OCI-LY3 (cell line): ENCODE measurements at regions not wholly inside any gene's neighbourhood (a gene's known extent, or its start where the extent isn't known, plus 50 kb on each side); places are given as distances from the start of the nearest gene placed in this dataset.

Source experiments
- H2AFZ ChIP-seq: fragments of 200-600, 300-600 bp; shearing (Covaris generic); 2 replicates; pipeline ENCODE4 v1.6.0; 2014; ENCODE audit warnings: antibody characterized with exemption, low read depth, low read length
- H3K27ac ChIP-seq: fragments of 200-600, 300-600 bp; sonication (generic); 2 replicates; pipeline ENCODE4 v1.5.1; 2014; ENCODE audit warnings: mild to moderate bottlenecking, low read length, moderate library complexity, mixed read lengths
- H3K27me3 ChIP-seq: fragments of 200-600, 300-600 bp; sonication (generic); 2 replicates; pipeline ENCODE4 v1.6.1; 2014; ENCODE audit warnings: low read depth, low read length, mixed read lengths
- H3K36me3 ChIP-seq: fragments of 200-600, 300-600 bp; sonication (generic); replicated peaks from 2 replicates; pipeline ENCODE3; 2014; ENCODE audit warnings: low read depth, low read length, mixed read lengths
- H3K4me1 ChIP-seq: fragments of 300-600, 200-600 bp; sonication (generic); 2 replicates; pipeline ENCODE4 v1.6.1; 2014; ENCODE audit warnings: low read length, mixed read lengths
- H3K4me2 ChIP-seq: fragments of 200-600, 300-600 bp; sonication (generic); 2 replicates; pipeline ENCODE4 v1.6.1; 2014; ENCODE audit warnings: low read length, mixed read lengths
- H3K4me3 ChIP-seq: fragments of 300-600, 200-600 bp; sonication (generic); 2 replicates; pipeline ENCODE4 v1.5.1; 2014; ENCODE audit warnings: antibody characterized with exemption, mild to moderate bottlenecking, low read length, moderate library complexity
- H3K79me2 ChIP-seq: fragments of 300-600, 200-600 bp; shearing (Covaris generic); 2 replicates; pipeline ENCODE4 v1.6.1; 2014; ENCODE audit warnings: mild to moderate bottlenecking, low read length, mixed read lengths
- H3K9ac ChIP-seq: fragments of 300-600, 200-600 bp; shearing (Covaris generic); 2 replicates; pipeline ENCODE4 v1.6.0; 2014; ENCODE audit warnings: mild to moderate bottlenecking, low read length, moderate library complexity
- H3K9me3 ChIP-seq: fragments of 200-600, 300-600 bp; shearing (Covaris generic); 2 replicates; pipeline ENCODE4 v1.6.1; 2014; ENCODE audit warnings: low read length, mixed read lengths; ENCODE audit not compliant: insufficient read depth
- H4K20me1 ChIP-seq: fragments of 200-600, 300-600 bp; sonication (generic); 2 replicates; pipeline ENCODE4 v1.6.1; 2016; ENCODE audit warnings: low read length, mixed read lengths; ENCODE audit not compliant: insufficient read depth
- EZH2phosphoT487 ChIP-seq: fragments of 200-600 bp; shearing (Covaris generic); IDR thresholded peaks from 2 replicates; pipeline ENCODE4 v1.6.1; 2018; ENCODE audit warnings: antibody characterized with exemption, mixed run types, low read depth
- TF ChIP-seq, protein P1 (sequence below): fragments of 200-600, 300-600 bp; sonication (generic); IDR thresholded peaks from 2 replicates; pipeline ENCODE4 v1.5.1; 2014; ENCODE audit warnings: antibody characterized with exemption, low read length, low read depth

DNA sequence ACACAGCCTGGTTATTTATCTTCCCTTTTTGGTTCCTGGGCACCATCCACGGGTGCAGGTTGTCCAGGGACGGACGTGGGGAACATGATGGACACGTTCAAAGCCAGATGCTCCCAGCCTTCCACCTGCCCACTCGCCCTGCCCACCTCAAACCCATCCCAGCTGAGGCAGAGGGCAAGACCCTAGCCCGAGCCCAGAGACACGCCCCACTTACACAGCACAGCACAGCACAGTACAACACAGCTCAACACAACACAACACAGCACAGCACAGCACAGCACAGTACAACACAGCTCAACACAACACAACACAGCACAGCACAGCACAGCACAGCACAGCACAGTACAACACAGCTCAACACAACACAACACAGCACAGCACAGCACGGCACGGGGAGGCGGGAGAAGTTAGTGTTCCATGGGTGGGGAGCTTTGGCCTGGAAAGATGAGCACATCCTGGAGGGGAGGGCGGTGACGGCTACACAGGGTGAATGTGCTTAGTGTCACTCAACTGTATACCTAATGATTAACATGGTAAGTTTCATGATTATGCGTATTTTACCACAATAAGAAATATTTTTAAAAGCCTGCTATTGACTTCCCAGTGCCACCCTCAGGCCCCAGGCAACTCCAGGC, 1507.5 kb downstream of the BRD1 start:
- no peaks in the 10 kb centered on the region for H4K20me1 ChIP-seq
- H3K9ac ChIP-seq: no peak overlapping the region
- H3K4me3 ChIP-seq: no peak overlapping the region
- no peaks in the 10 kb centered on the region for H3K27me3 ChIP-seq
- no peak overlapping the region for H3K27ac ChIP-seq
- H3K36me3 ChIP-seq: no peaks in the 10 kb centered on the region
- no peaks in the 10 kb centered on the region for H3K9me3 ChIP-seq
- TF ChIP-seq, protein P1, sequence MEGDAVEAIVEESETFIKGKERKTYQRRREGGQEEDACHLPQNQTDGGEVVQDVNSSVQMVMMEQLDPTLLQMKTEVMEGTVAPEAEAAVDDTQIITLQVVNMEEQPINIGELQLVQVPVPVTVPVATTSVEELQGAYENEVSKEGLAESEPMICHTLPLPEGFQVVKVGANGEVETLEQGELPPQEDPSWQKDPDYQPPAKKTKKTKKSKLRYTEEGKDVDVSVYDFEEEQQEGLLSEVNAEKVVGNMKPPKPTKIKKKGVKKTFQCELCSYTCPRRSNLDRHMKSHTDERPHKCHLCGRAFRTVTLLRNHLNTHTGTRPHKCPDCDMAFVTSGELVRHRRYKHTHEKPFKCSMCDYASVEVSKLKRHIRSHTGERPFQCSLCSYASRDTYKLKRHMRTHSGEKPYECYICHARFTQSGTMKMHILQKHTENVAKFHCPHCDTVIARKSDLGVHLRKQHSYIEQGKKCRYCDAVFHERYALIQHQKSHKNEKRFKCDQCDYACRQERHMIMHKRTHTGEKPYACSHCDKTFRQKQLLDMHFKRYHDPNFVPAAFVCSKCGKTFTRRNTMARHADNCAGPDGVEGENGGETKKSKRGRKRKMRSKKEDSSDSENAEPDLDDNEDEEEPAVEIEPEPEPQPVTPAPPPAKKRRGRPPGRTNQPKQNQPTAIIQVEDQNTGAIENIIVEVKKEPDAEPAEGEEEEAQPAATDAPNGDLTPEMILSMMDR: no peak
- no peak for TF ChIP-seq EZH2phosphoT487
- H3K79me2 ChIP-seq: no peaks in the 10 kb centered on the region
- H3K4me1 ChIP-seq: no peaks in the 10 kb centered on the region
- H3K4me2 ChIP-seq: no peak overlapping the region
- no peak overlapping the region for H2AFZ ChIP-seq

DNA sequence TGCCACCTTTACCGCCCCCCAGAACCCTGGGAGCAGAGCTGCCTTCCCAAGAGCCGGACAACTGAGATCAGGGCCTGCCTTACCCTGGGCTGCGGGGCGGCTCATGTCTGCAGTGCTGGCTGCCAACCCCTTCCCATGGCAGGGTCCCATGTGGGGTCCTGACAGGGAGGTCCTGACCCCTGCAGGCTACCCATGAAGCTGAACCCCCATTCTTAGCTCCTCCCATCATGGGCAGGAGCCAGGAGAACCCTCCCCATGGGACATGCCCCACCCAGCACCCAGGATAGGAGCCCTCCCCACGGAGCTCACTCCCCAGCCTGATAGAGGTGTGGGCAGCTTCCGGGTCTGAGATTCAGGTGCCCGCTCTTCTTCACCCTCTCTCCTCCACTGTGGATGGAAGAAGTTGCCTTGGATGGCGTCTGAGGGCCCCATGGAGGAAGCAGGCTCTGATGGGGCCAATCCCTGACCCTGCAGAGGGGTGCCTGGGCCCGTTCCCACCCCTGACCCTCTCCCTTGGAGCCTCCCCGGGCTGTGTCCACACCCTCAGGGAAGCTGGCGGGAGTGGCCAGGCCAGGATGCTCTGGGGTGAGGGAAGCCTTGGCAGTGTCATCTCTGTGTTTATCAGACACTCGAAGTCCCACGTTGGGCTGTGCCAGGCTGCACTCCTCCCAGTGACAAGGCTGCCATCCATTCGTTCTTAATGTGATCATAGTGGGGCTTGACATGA, 1508.2 kb downstream of the BRD1 start:
- H3K9me3 ChIP-seq: 0 out of 2 replicates have a peak, but pooled peaks cover under 1% of the 10 kb centered on the region
- TF ChIP-seq, protein P1: no peak
- no peak for TF ChIP-seq EZH2phosphoT487

DNA sequence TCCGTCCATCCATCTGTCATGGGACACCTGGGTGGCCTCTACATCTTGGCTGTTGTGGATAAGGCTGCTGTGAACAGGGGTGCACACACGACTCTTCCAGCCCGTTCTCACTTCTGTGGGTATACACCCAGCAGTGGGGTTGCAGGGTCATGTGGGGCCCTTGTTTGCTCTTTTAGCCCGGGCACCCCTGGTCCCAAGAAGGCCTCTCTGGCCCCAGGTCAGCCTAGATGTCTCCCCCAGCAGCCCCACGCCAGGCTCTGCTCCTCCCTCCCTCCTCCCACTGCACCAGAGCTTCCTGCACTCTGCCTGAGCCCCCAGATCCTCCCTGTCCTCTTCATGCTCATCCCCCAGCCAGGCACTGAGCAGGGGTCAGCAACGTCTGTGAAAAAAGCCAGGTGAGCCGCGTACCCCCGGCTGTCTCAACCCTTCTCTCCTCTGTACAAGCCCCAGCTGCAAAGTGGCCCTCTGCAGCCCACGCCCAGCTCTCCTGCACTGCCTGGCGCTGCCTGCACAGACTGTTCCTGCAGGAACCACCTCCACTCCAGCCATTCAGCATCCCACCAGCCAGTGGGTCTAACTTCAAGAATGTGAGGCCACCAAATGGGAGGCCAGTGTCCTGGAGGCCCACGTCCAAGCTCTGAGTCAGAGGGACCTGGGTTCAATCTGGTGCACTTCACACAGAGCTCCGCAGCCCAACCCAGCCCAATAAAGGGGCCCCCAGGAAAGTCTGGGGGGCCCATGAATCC, 1508.9 kb downstream of the BRD1 start:
- H3K79me2 ChIP-seq: no peaks in the 10 kb centered on the region
- no peak overlapping the region for H3K4me3 ChIP-seq
- H3K36me3 ChIP-seq: no peaks in the 10 kb centered on the region
- no peak overlapping the region for H3K9ac ChIP-seq
- H4K20me1 ChIP-seq: no peaks in the 10 kb centered on the region
- TF ChIP-seq, protein P1: no peak
- TF ChIP-seq EZH2phosphoT487: no peak
- 0 out of 2 replicates have a peak, but pooled peaks cover 5% of the 10 kb centered on the region for H3K9me3 ChIP-seq
- no peak overlapping the region for H3K4me2 ChIP-seq
- no peak overlapping the region for H3K27ac ChIP-seq
- no peak overlapping the region for H2AFZ ChIP-seq
- H3K4me1 ChIP-seq: no peaks in the 10 kb centered on the region
- no peaks in the 10 kb centered on the region for H3K27me3 ChIP-seq

More for the DNA sequence above, 1508.2 kb downstream of the BRD1 start:
- H3K4me1 ChIP-seq: no peaks in the 10 kb centered on the region
- H3K4me3 ChIP-seq: no peak overlapping the region
- no peak overlapping the region for H3K4me2 ChIP-seq
- H2AFZ ChIP-seq: no peak overlapping the region
- H3K27me3 ChIP-seq: no peaks in the 10 kb centered on the region
- no peaks in the 10 kb centered on the region for H3K36me3 ChIP-seq
- H3K9ac ChIP-seq: no peak overlapping the region
- no peaks in the 10 kb centered on the region for H3K79me2 ChIP-seq
- no peaks in the 10 kb centered on the region for H4K20me1 ChIP-seq
- no peak overlapping the region for H3K27ac ChIP-seq

DNA sequence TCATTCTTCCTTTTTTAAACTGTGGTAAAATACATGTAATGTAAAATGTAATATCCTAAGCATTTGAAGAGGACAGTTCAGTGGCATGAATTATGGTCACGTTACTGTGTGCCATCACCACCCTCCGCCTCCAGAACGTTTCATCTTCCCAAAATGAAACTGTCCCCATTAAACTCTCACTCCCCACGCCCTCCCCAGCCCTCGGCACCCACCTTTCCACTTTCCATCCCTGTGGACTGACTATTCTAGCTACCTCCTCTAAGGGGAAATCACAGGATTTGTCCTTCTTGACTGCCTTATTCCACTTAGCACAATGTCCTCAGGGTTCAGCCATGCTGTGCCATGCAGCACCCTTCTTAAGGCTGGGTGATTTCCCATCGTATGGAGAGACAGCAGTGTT, 1509.5 kb downstream of the BRD1 start:
- Histone ChIP-seq H4K20me1 (no peaks in the 10 kb centered on the region), H3K4me1 (no peaks in the 10 kb centered on the region), H3K36me3 (no peaks in the 10 kb centered on the region), H3K4me3 (no peak overlapping the region), H3K27ac (no peak overlapping the region), H3K79me2 (no peaks in the 10 kb centered on the region), H2AFZ (no peak overlapping the region), H3K9ac (no peak overlapping the region), H3K4me2 (no peak overlapping the region), H3K27me3 (no peaks in the 10 kb centered on the region), H3K9me3 (0 out of 2 replicates have a peak, but pooled peaks cover 5% of the 10 kb centered on the region)
- TF ChIP-seq, protein P1: no peak
- no peak for TF ChIP-seq EZH2phosphoT487
